ENCODE measurements at regions not wholly inside any gene's neighbourhood (a gene's known extent, or its start where the extent isn't known, plus 50 kb on each side); places are given as distances from the start of the nearest gene placed in this dataset.
"Not testable (repeated sequence)": the region's sequence is repeated elsewhere in the genome, so short reads cannot be mapped to it uniquely, and the experiment has no call there.

DNA sequence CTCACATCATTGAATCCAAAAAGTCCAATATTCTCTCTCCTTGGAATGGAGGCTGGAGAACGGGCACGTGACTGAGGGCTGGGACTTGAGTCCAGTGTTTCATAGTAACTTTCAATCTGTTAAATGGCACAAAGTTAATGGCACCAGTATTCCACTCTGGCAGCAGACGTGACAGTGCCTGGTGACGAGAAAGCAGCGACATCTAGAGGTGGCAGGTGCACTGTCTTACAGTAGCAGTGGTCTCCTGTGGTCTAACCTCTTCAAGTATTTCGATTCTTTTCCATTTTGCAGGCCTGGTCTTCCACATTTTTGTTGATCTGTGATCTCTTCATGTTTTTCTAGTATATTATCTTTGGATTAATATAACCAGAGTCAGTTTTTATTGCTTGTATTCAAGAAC lies 107.1 kb downstream of the OXSM start:
- DNase-seq, result no peak

DNA sequence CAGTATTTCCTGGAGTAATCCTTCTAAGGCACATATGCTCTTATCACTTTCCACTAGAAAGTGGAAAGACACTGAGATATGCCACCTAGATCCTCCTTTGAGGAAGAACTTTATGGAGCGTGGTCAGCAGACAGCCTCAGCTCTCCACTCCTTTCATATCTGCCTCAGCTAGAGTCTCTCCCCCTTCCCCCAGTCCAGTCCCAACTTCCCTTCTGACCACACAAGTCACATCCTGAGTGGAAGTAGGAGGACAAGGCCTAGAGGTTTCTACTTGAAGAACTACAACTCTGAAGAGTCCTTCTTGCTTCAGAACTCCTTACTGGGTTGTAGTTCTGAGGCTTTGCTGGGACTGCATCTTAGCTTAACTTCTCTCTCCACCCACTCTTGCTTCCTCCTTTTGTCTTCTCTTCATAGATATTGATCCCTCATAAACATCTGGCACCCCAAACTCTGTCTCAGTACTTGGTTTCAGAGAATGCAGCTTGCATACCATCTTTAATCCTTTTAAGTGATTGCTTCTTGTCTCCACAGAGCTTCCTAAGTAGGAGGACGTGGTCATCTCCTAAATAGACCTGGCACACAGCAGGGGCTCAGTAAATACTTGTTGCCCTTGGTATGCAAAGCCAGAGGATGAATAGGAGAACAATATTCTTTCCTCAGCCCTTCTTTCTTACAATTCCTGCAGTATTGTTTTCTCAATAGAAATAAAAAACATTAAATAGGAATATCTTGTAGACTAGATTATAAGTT lies 109.6 kb downstream of the OXSM start:
- no peak for DNase-seq

GRCh38 chr3:25900161-25900560 lies 110.3 kb downstream of the OXSM start:
- no peak for DNase-seq

- DNase-seq, result no peak
These were observed 111.9 kb downstream of the OXSM start for GRCh38 chr3:25901796-25902195.

- DNase-seq, result no peak
These were observed 112.7 kb downstream of the OXSM start for GRCh38 chr3:25902586-25902985.

DNA sequence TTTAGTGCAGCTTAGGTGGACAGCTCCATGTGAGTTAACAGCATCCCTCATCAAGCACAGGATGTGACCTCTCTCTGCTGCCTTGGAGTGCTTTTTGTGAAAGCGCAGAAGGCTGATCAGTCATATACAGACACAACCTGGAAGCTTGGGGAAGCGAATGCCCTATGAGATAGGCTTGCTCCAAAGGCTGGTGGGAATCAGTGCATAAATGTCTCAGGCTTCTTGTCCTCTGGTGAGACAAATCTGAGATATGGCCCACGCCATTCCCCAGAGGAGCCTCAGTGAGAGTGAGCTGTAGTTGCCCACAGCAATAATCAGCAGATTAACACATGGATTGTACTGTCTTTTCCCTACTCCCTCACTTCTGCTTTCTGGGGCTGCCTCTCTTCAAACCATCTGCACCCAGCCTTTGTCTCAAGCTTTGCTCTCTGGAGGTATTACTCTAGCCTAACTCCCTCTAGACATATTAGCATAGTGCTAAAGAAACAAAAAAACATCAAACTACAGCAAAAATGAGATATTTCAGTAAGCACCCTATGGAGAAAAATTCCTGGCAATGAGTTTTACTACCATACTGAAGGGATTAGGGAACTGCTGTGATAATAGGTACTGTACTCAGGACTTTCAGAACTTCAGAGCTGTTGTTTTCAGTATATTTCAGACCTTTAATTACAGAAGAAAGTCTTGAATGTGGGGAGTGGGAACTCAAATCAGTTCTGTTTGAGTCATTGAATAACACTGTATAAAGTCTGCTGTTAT lies 113.7 kb downstream of the OXSM start:
- DNase-seq, result no peak

- no peak for DNase-seq
These were observed 114.3 kb downstream of the OXSM start for GRCh38 chr3:25904206-25904605.

- no peak for DNase-seq
These were observed 116.4 kb downstream of the OXSM start for GRCh38 chr3:25906132-25906906.

DNA sequence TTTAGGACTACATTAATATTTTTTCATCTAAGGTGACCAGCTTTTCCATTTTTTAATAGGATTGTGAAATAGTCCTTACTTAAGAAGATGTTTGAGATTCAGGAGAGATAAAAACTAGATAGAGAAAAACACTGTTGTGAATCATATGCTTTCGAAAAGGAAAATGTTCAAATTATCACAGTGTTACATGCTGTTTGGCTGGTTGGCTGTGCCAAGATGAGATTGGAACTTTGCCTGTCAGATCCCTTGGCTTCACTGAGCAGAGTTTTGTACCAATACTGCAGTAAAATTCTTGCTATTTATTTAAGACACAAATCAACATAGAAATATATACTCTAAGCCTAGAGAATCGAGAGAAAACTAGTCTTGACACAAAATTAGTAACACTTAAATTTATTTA lies 117.2 kb downstream of the OXSM start:
- DNase-seq, result no peak

GRCh38 chr3:25910105-25910504 lies 120.2 kb downstream of the OXSM start:
- DNase-seq, result no peak

DNA sequence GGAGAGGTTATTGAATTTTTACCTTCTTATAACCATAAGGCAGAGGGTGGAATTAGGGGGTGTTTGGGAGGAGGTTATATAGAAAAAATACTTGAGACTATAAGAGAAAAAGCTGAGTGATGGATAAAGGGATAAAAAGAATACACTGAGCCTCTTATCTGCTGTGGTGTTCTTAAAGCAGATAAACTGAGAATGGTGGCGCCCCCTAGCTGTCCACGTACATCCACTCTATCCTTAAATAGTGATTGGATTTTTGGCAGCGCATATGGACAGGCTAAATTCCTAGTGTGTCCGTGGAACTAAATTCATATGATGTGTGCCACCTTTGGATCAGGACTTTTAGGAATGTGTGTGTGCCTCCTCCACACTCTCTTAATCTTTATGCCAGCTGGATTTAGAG lies 121.1 kb downstream of the OXSM start:
- DNase-seq, result peak; percentile 47

- peak; percentile 13 for DNase-seq
These were observed 121.8 kb downstream of the OXSM start for GRCh38 chr3:25911525-25912295.

DNA sequence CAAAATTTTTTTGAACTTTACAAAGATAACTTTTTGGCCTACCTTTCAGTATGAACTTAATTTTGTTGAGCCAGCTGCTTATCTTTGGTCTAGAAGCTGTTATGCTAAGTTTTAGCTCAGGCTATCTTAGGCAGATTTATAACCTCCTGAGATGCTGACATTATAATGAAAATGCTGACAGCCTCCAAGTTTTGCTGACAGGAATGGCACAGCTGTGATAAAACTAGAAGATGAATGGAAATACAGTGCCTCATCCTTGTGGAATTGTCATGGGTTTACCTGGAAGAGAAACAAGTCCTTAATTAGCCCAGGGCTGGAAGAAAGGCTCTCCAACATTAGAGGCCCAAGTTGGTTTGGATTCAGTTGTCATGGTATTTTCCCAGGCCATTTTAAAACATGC lies 123.3 kb downstream of the OXSM start:
- no peak for DNase-seq

GRCh38 chr3:25915673-25916072 lies 125.8 kb downstream of the OXSM start:
- DNase-seq, result no peak

GRCh38 chr3:25916321-25916720 lies 126.4 kb downstream of the OXSM start:
- DNase-seq, result no peak

DNA sequence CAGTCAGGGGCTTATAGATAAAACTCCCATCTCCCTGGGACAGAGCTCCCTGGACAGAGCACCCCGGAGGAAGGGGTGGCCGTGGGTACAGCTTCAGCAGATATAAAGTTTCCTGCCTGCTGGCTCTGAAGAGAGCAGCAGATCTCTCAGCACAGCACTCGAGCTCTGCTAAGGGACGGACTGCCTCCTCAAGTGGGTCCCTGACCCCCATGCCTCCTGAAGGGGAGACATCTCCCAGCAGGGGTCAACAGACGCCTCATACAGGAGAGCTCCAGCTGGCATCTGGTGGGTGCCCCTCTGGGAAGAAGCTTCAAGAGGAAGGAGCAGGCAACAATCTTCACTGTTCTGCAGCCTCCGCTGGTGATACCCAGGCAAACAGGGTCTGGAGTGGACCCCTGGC lies 142.1 kb downstream of the OXSM start:
- DNase-seq, result not testable (repeated sequence)

GRCh38 chr3:25938566-25939325 lies 148.9 kb downstream of the OXSM start:
- no peak for DNase-seq

DNA sequence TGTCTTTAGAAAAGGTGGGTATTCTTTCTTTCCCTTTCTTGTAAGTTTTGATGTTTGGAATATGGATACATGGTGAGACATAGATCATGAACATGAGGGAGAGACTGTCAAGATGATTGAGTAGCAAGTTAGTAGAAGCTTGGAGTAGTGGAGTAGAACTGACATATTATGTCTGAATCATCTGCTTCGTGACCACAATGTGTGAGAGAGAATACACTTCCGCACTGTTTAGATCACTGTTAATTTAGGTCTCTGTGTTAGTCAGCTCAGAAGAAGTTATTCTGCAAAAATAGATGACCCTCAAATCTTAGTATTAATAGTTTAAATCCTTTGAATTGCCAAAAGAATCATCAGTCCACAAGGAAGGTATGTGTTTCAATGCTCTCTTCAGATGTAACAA lies 151.0 kb downstream of the OXSM start:
- no peak for DNase-seq

DNA sequence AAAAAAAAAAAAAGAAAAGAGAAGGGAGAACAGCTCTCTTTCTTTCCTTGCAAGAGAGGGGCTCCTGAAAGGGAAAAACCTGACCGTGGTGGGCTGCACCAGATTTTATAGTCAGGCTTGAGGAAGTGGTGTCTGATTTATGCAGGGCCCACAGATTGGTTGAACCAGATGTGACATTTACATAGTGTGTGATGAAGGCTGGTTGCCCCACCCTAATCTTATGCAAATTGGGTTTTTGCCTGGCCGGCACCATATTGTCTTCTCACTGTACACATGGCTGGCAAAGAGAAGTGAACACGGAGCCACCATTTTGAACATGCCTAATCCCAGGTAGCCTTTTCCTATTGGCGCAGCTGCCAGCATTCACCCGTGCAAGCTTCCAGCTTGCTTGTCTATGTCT lies 154.4 kb downstream of the OXSM start:
- no peak for DNase-seq

DNA sequence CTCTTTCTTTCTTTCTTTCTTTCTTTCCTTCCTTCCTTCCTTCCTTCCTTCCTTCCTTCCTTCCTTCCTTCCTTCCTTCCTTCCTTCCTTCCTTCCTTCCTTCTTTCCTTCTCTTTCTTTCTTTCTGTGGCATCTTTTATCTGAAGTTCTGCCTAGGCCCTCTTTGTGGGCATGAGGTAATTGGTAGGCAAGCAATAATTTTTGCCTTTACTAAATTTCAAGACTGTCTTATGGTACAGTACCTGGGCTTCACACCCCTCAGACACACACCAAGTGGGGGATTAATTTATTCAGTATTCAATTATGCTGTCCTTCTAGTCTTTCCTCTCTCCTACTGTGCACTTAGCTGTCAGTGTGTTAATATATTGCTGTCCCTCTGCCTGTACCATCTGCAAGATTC lies 155.5 kb downstream of the OXSM start:
- no peak for DNase-seq

GRCh38 chr3:25945836-25946235 lies 155.9 kb downstream of the OXSM start:
- DNase-seq, result no peak

DNA sequence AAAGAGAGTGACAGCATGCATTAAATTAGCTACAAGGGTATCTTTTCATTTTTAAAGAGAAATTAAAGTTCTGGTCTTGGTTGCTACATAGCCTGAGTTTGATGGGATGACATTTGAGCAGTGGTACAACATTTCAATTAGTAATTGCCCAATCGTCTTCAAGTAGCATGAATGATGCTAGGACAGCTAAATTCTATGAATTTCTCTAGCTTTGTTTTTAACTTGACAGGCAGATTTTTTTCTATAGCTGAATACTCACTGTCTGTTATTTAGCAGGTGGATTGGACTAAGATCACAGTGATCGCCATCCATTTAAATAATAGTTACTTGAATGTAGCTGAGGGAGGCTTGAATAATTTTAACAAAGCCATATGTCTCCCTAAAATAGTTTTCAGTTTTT lies 162.2 kb downstream of the OXSM start:
- no peak for DNase-seq
